ENCODE measurements at regions not wholly inside any gene's neighbourhood (a gene's known extent, or its start where the extent isn't known, plus 50 kb on each side); places are given as distances from the start of the nearest gene placed in this dataset.
"Not testable (repeated sequence)": the region's sequence is repeated elsewhere in the genome, so short reads cannot be mapped to it uniquely, and the experiment has no call there.

- DNase-seq (ENCODE audit: low spot score) = no peak
Observed at GRCh38 chr3:159657629-159658028, 331.0 kb upstream of the IL12A start.

- no peak for DNase-seq (ENCODE audit: low spot score)
Observed at GRCh38 chr3:159660326-159660725, 328.3 kb upstream of the IL12A start.

- no peak for DNase-seq (ENCODE audit: low spot score)
Observed at GRCh38 chr3:159660901-159661300, 327.7 kb upstream of the IL12A start.

GRCh38 chr3:159662549-159662948 is 326.1 kb upstream of the IL12A start:
- no peak for DNase-seq (ENCODE audit: low spot score)

- no peak for DNase-seq (ENCODE audit: low spot score)
Observed at GRCh38 chr3:159664006-159664405, 324.6 kb upstream of the IL12A start.

- no peak for DNase-seq (ENCODE audit: low spot score)
Observed at GRCh38 chr3:159664653-159665052, 324.0 kb upstream of the IL12A start.

- no peak for DNase-seq (ENCODE audit: low spot score)
Observed at GRCh38 chr3:159667261-159667660, 321.4 kb upstream of the IL12A start.

GRCh38 chr3:159668461-159668860 is 320.2 kb upstream of the IL12A start:
- DNase-seq (ENCODE audit: low spot score) = no peak

GRCh38 chr3:159668990-159669476 is 319.6 kb upstream of the IL12A start:
- no peak for DNase-seq (ENCODE audit: low spot score)

GRCh38 chr3:159669766-159670165 is 318.9 kb upstream of the IL12A start:
- no peak for DNase-seq (ENCODE audit: low spot score)

- DNase-seq (ENCODE audit: low spot score) = no peak
Observed at GRCh38 chr3:159672728-159673688, 315.6 kb upstream of the IL12A start.

- DNase-seq (ENCODE audit: low spot score) = no peak
Observed at GRCh38 chr3:159674583-159674982, 314.1 kb upstream of the IL12A start.

- DNase-seq (ENCODE audit: low spot score) = no peak
Observed at GRCh38 chr3:159675285-159675684, 313.4 kb upstream of the IL12A start.

GRCh38 chr3:159679900-159680299 is 308.7 kb upstream of the IL12A start:
- no peak for DNase-seq (ENCODE audit: low spot score)

GRCh38 chr3:159681717-159682116 is 306.9 kb upstream of the IL12A start:
- not testable (repeated sequence) for DNase-seq (ENCODE audit: low spot score)

GRCh38 chr3:159685801-159686200 is 302.8 kb upstream of the IL12A start:
- no peak for DNase-seq (ENCODE audit: low spot score)

GRCh38 chr3:159693226-159693625 is 295.4 kb upstream of the IL12A start:
- no peak for DNase-seq (ENCODE audit: low spot score)

- DNase-seq (ENCODE audit: low spot score) = no peak
Observed at GRCh38 chr3:159711560-159712333, 276.9 kb upstream of the IL12A start.

GRCh38 chr3:159721324-159721723 is 267.3 kb upstream of the IL12A start:
- no peak for DNase-seq (ENCODE audit: low spot score)

GRCh38 chr3:159723295-159723694 is 265.3 kb upstream of the IL12A start:
- no peak for DNase-seq (ENCODE audit: low spot score)

- DNase-seq (ENCODE audit: low spot score) = no peak
Observed at GRCh38 chr3:159724627-159725026, 264.0 kb upstream of the IL12A start.

GRCh38 chr3:159726231-159726964 is 262.2 kb upstream of the IL12A start:
- no peak for DNase-seq (ENCODE audit: low spot score)
